BJ (cell line): ENCODE measurements at regions not wholly inside any gene's neighbourhood (a gene's known extent, or its start where the extent isn't known, plus 50 kb on each side); places are given as distances from the start of the nearest gene placed in this dataset.

ENCODE experiments used
- CTCF ChIA-PET: fragments of 350-600 bp; formaldehyde crosslinking; extraction: SDS; loops from one replicate; lab custom pipeline; 2021; ENCODE audit warnings: antibody characterized with exemption, inconsistent platforms; lab: Yijun Ruan, JAX
- POLR2A ChIA-PET: fragments of 300-600 bp; sonication (Branson Sonifier 250); formaldehyde crosslinking; extraction: SDS; loops from one replicate; lab custom pipeline; 2021; ENCODE audit warnings: antibody characterized with exemption; lab: Charles Lee
- DNase-seq: peaks from one replicate; pipeline ENCODE4 v3.0.0-alpha.2; 2011; ENCODE audit warnings: low read depth
- H3K27me3 ChIP-seq: 2 replicates; pipeline ENCODE4 v1.6.0; 2011; ENCODE audit warnings: low read length; ENCODE audit not compliant: control insufficient read depth, insufficient read depth
- H3K36me3 ChIP-seq: 2 replicates; pipeline ENCODE4 v1.5.1; 2011; ENCODE audit warnings: low read length; ENCODE audit not compliant: control insufficient read depth, insufficient read depth
- H3K4me3 ChIP-seq: 2 replicates; pipeline ENCODE4 v1.5.1; 2011; ENCODE audit warnings: low read depth, mild to moderate bottlenecking, control low read depth, low read length
- CTCF ChIP-seq: IDR thresholded peaks from 2 replicates; pipeline ENCODE4 v1.5.1; 2011; ENCODE audit warnings: low read depth, mild to moderate bottlenecking, control low read depth, inconsistent platforms, low read length, moderate library complexity; ENCODE audit not compliant: insufficient read depth

DNA sequence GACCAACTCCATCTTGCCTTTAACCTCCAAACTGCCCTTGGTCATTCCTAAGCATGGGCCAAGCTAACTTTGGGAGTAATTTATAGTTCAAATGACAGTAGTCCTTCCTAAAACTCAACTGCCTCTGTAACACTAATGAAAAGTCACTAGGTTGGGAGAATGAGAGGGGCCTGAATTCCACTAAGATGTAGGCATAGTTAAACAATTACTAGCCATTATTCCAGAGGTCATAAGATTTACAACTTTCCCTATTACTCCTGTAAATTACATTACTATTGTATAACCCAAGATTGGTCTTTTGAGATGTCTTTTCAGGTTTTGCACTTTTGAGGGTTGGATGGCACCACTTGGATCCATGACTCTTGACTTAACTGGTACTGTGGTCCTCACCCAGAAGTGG, 94.6 kb downstream of the SPP2 start:
- no peak for TF ChIP-seq CTCF
- DNase-seq: no peak
- H3K4me3 ChIP-seq: no peak overlapping the region
- POLR2A ChIA-PET: no interaction called here
- no peaks in the 10 kb centered on the region for H3K27me3 ChIP-seq
- CTCF ChIA-PET: interaction anchor here (0.7 to 1.7 kb wide), 2 partner anchors 9 to 11 kb away, joined by 4 to 9 read pairs; no protein-coding TSS in a partner anchor
- H3K36me3 ChIP-seq: no peaks in the 10 kb centered on the region

DNA sequence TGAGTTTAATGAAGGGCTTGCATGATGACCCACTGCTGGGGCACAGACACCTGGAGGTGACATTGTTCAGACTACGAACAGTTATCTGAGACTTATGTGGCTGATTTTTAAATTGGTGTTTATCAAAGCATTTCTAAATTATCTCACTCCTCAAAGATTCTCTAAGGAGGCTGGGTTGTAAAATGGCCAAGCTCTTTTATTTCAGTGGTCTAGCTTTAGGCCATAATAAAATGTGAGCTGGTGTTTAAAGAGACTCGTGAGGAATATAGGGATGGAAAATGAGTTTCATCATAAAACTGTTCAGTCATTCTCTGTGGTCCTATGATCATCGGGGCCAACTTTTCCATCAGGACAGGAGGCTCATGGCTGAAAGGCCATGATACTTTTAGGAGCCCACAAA, 93.4 kb downstream of the SPP2 start:
- DNase-seq: no peak

DNA sequence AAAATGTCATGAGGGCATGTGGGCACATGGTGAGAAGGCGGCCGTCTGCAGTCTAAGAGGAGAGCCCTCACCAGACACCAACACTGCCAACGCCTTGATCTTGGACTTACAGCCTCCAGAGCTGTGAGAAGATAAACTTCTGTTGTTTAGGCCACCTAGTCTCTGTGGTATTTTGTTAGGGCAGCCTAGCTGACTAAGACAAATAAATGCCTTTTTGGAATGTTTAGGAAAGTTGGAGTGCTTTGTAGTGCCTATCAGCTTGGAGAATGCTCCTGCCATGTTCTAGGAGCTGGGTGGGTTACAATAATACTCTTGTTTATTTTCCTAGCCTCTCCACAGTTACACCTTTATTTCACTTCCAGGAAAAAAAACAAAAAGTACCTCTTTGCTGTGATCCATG, 92.0 kb downstream of the SPP2 start:
- Histone ChIP-seq H3K4me3 (no peak overlapping the region), H3K27me3 (no peaks in the 10 kb centered on the region), H3K36me3 (no peaks in the 10 kb centered on the region)
- POLR2A ChIA-PET: no interaction called here
- no peak for TF ChIP-seq CTCF
- CTCF ChIA-PET: interaction anchor here (1.2 to 1.3 kb wide), 2 partner anchors 358 to 360 kb away, joined by 4 read pairs; no protein-coding TSS in a partner anchor
- no peak for DNase-seq

More for the DNA sequence above, 93.4 kb downstream of the SPP2 start:
- Histone ChIP-seq H3K4me3 (no peak overlapping the region), H3K27me3 (no peaks in the 10 kb centered on the region), H3K36me3 (no peaks in the 10 kb centered on the region)
- ChIA-PET CTCF (interaction anchor here (0.7 to 1.3 kb wide), 2 partner anchors 8 to 357 kb away, joined by 4 to 5 read pairs; no protein-coding TSS in a partner anchor), POLR2A (no interaction called here)
- TF ChIP-seq CTCF: no peak

DNA sequence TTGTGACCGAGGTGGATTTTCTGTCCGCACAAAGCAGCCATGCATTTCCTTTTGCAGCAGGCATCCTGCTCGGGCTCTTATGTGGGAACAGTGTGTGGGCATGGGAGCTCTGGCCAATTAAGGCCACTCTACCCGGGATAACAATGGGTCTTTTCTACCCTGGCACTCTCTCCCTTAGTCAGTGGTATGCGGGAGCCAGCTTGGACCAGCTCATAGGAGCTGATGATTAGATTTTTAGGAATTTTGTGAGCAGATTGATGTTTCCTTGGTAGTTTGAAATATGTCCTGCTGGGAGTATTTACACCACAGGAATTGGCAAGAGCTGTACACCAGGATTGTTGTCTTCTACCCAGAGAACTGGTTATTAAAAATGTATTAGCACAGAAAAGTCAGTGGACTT, 89.3 kb downstream of the SPP2 start:
- no peak overlapping the region for H3K4me3 ChIP-seq
- DNase-seq: no peak
- POLR2A ChIA-PET: no interaction called here
- CTCF ChIA-PET: interaction anchor here (1.4 to 2.1 kb wide), 4 partner anchors 9 to 361 kb away, joined by 3 to 5 read pairs (median 5); no protein-coding TSS in a partner anchor
- no peaks in the 10 kb centered on the region for H3K27me3 ChIP-seq
- H3K36me3 ChIP-seq: no peaks in the 10 kb centered on the region
- no peak for TF ChIP-seq CTCF

GRCh38 chr2:234138836-234139235, 88.3 kb downstream of the SPP2 start:
- DNase-seq: no peak
- no peaks in the 10 kb centered on the region for H3K36me3 ChIP-seq
- CTCF ChIA-PET: interaction anchor here (0.9 to 2.1 kb wide), 5 partner anchors 9 to 362 kb away, joined by 3 to 7 read pairs (median 5); no protein-coding TSS in a partner anchor
- no peaks in the 10 kb centered on the region for H3K27me3 ChIP-seq
- no peak for TF ChIP-seq CTCF
- no peak overlapping the region for H3K4me3 ChIP-seq
- POLR2A ChIA-PET: no interaction called here
